ENCODE measurements at regions not wholly inside any gene's neighbourhood (a gene's known extent, or its start where the extent isn't known, plus 50 kb on each side); places are given as distances from the start of the nearest gene placed in this dataset.
A peak's percentile ranks its signal among the peaks of the same experiment; 100 is the strongest.

DNA sequence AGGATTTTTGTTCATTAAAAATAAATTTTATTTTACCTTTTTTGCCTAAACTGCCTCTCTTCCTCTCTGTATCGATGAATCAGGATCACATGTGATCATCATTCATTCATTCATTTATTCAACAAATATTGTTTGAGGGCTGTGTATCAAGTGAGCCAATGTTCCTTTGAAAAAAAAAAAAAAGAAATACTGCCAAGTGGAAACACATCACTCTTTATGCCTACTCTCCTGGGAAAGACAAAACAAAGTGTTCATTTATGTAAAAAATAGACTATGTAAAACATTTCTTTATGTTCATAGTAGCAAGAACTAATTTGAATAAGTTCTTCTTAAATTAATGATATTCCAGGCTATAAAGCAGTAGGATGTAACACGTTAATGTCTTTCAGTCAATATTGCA is 233.1 kb downstream of the POSTN start:
- H3K27me3 Mint-ChIP-seq (ENCODE audit: insufficient read depth, unreplicated experiment): no peaks in the 10 kb centered on the region
- H3K9me3 Mint-ChIP-seq (ENCODE audit: unreplicated experiment): no peaks in the 10 kb centered on the region
- H3K36me3 Mint-ChIP-seq (ENCODE audit: insufficient read depth, unreplicated experiment): no peaks in the 10 kb centered on the region
- TF ChIP-seq, protein P1, sequence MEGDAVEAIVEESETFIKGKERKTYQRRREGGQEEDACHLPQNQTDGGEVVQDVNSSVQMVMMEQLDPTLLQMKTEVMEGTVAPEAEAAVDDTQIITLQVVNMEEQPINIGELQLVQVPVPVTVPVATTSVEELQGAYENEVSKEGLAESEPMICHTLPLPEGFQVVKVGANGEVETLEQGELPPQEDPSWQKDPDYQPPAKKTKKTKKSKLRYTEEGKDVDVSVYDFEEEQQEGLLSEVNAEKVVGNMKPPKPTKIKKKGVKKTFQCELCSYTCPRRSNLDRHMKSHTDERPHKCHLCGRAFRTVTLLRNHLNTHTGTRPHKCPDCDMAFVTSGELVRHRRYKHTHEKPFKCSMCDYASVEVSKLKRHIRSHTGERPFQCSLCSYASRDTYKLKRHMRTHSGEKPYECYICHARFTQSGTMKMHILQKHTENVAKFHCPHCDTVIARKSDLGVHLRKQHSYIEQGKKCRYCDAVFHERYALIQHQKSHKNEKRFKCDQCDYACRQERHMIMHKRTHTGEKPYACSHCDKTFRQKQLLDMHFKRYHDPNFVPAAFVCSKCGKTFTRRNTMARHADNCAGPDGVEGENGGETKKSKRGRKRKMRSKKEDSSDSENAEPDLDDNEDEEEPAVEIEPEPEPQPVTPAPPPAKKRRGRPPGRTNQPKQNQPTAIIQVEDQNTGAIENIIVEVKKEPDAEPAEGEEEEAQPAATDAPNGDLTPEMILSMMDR (IDR thresholded peaks at IDR 0.05; ENCODE audit: unreplicated experiment): no peak
- no peak for DNase-seq (ENCODE audit: unreplicated experiment)
- H3K4me3 Mint-ChIP-seq (ENCODE audit: unreplicated experiment): no peak overlapping the region
- ChIA-PET CTCF (interaction anchor here (0.6 kb wide), 1 partner anchor 192 kb away, joined by 4 read pairs; no protein-coding TSS in a partner anchor), POLR2A (no interaction called here)
- intact Hi-C loops (cut with micrococcal nuclease): no loop called here
- peaks cover 20% of the 10 kb centered on the region for H3K4me1 Mint-ChIP-seq (ENCODE audit: insufficient read depth, unreplicated experiment)
- no TSS peak for BruUV-seq (replicated peaks)
- no peak overlapping the region for H3K27ac Mint-ChIP-seq (ENCODE audit: low read depth, unreplicated experiment)

DNA sequence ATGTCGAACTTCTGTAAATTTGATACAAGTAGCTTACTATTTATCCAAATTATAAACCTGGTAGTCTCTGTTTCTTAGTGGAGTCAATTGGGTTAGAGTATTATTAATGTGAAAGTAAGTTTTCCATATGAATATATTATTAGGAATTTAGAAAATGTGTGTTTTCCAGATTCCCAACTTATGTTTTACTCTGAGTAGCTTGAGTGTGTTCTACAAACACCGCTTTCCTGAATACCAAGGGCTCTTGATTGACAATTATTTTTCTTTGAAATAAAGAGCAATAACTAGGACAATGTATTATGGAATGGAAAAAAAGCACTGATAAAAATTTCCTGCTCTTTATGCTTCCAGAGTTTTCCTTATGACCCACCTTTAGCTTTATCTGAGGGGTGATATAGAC is 233.6 kb downstream of the POSTN start:
- no TSS peak for BruUV-seq (replicated peaks)

DNA sequence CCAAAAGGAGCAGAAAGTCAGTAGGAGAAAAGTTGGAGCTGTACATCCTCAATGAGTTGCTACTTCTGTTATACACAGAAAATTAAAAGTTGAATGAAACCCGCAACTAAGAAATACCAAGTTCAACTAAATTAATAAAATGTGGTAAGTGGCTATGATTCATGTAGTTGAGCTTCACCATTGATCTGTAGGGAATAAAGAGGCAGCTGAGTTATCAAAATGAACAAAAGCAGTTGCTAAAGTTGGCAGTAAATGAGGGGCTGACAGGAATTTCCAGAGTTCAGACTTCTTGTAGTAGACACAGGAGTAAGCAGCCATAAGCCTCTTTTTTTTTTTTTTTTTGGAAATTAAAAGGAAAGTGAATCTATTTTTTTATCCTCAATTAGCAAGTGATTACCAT is 234.6 kb downstream of the POSTN start:
- BruUV-seq (replicated peaks): no TSS peak

More for the DNA sequence above, 233.6 kb downstream of the POSTN start:
- no peaks in the 10 kb centered on the region for H3K36me3 Mint-ChIP-seq (ENCODE audit: insufficient read depth, unreplicated experiment)
- ChIA-PET CTCF (no interaction called here), POLR2A (no interaction called here)
- peaks cover 17% of the 10 kb centered on the region for H3K4me1 Mint-ChIP-seq (ENCODE audit: insufficient read depth, unreplicated experiment)
- no peak overlapping the region for H3K27ac Mint-ChIP-seq (ENCODE audit: low read depth, unreplicated experiment)
- intact Hi-C loops (cut with micrococcal nuclease): no loop called here
- no peaks in the 10 kb centered on the region for H3K9me3 Mint-ChIP-seq (ENCODE audit: unreplicated experiment)
- TF ChIP-seq, protein P1 (IDR thresholded peaks at IDR 0.05; ENCODE audit: unreplicated experiment): no peak
- DNase-seq (ENCODE audit: unreplicated experiment): no peak
- no peaks in the 10 kb centered on the region for H3K27me3 Mint-ChIP-seq (ENCODE audit: insufficient read depth, unreplicated experiment)
- no peak overlapping the region for H3K4me3 Mint-ChIP-seq (ENCODE audit: unreplicated experiment)

DNA sequence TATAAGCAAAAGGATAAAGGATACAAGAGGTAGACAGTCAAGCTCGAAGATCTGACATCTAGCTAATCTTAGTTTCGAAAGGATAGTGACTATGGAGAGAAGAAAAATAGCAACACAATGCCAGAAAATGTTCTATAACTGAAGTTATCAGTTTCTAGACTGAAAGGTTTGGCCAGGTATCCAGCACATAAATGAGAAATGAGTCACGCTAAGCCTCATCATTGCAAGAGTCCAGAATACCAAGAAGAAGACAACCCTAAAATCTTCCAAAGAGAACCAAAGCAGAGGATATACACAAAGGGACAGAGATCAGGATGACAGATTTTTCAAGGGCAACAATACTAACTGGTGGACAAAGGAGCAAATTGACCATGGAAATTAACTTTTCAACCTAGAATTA is 237.0 kb downstream of the POSTN start:
- H3K4me1 Mint-ChIP-seq (ENCODE audit: insufficient read depth, unreplicated experiment): peaks cover 14% of the 10 kb centered on the region
- ChIA-PET CTCF (interaction anchor here (1.0 kb wide), 1 partner anchor 69 kb away, joined by 4 read pairs; no protein-coding TSS in a partner anchor), POLR2A (interaction anchor here (0.8 to 1.4 kb wide), 3 partner anchors 21 to 149 kb away, joined by 3 to 4 read pairs (median 3); no protein-coding TSS in a partner anchor)
- DNase-seq (ENCODE audit: unreplicated experiment): peak; percentile 25
- intact Hi-C loops (cut with micrococcal nuclease): no loop called here
- peaks cover 5% of the 10 kb centered on the region for H3K36me3 Mint-ChIP-seq (ENCODE audit: insufficient read depth, unreplicated experiment)
- H3K9me3 Mint-ChIP-seq (ENCODE audit: unreplicated experiment): no peaks in the 10 kb centered on the region
- BruUV-seq (replicated peaks): no TSS peak
- peak overlapping the region; percentile 70 for H3K27ac Mint-ChIP-seq (ENCODE audit: low read depth, unreplicated experiment)
- no peaks in the 10 kb centered on the region for H3K27me3 Mint-ChIP-seq (ENCODE audit: insufficient read depth, unreplicated experiment)
- TF ChIP-seq, protein P1 (IDR thresholded peaks at IDR 0.05; ENCODE audit: unreplicated experiment): no peak
- H3K4me3 Mint-ChIP-seq (ENCODE audit: unreplicated experiment): no peak overlapping the region

More for the DNA sequence above, 234.6 kb downstream of the POSTN start:
- Mint-ChIP-seq H3K4me3 (ENCODE audit: unreplicated experiment) (no peak overlapping the region), H3K4me1 (ENCODE audit: insufficient read depth, unreplicated experiment) (peaks cover 14% of the 10 kb centered on the region), H3K36me3 (ENCODE audit: insufficient read depth, unreplicated experiment) (no peaks in the 10 kb centered on the region), H3K27me3 (ENCODE audit: insufficient read depth, unreplicated experiment) (no peaks in the 10 kb centered on the region), H3K27ac (ENCODE audit: low read depth, unreplicated experiment) (no peak overlapping the region), H3K9me3 (ENCODE audit: unreplicated experiment) (no peaks in the 10 kb centered on the region)
- ChIA-PET CTCF (interaction anchor here (0.6 kb wide), 1 partner anchor 38 kb away, joined by 3 read pairs; no protein-coding TSS in a partner anchor), POLR2A (no interaction called here)
- intact Hi-C loops (cut with micrococcal nuclease): no loop called here
- TF ChIP-seq, protein P1 (IDR thresholded peaks at IDR 0.05; ENCODE audit: unreplicated experiment): no peak
- DNase-seq (ENCODE audit: unreplicated experiment): no peak

Data from MCF 10A (cell line).